T-helper 2 cell (primary cell): ENCODE measurements at regions not wholly inside any gene's neighbourhood (a gene's known extent, or its start where the extent isn't known, plus 50 kb on each side); places are given as distances from the start of the nearest gene placed in this dataset.
"Not testable (repeated sequence)": the region's sequence is repeated elsewhere in the genome, so short reads cannot be mapped to it uniquely, and the experiment has no call there.

Experiments used
- DNase-seq, 5 experiments: peaks; one replicate each; pipeline versions ENCODE4 v3.0.0 to v3.0.0-alpha.2; 2012 to 2022

DNA sequence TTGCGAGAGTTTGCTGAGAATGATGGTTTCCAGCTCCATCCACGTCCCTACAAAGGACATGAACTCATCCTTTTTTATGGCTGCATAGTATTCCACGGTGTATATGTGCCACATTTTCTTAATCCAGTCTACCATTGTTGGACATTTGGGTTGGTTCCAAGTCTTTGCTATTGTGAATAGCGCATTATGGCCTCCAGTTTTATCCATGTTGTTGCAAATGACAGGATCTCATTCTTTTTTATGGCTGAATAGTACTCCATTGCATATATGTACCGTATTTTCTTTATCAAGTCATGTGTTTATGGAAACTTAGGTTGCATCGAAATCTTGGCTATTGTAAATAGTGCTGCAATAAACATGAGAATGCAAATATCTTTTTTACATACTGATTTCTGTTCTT, 266.1 kb upstream of the STXBP6 start:
- DNase-seq = not testable (repeated sequence)

GRCh38 chr14:25308244-25308643, 258.3 kb upstream of the STXBP6 start:
- no peak for DNase-seq

GRCh38 chr14:25303934-25304333, 254.0 kb upstream of the STXBP6 start:
- DNase-seq = no peak

DNA sequence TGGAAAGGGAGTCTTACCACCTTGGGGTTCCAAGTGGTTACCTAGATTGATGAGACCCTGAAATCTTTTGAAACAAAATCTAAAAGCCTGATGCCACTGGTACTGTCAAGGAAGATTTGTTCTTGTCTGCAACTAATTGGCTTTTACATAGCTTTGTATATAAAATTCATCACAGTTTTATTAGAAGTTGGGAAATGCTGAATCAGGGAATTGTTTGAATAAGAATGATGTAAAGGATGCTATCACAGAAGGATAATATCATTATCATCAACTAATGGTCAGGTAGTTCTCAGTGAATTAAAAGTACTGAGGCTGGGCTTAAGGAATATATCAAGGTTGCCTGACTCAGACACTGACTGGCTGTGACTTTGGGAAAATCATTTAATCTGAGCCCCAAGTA, 248.3 kb upstream of the STXBP6 start:
- no peak for DNase-seq

DNA sequence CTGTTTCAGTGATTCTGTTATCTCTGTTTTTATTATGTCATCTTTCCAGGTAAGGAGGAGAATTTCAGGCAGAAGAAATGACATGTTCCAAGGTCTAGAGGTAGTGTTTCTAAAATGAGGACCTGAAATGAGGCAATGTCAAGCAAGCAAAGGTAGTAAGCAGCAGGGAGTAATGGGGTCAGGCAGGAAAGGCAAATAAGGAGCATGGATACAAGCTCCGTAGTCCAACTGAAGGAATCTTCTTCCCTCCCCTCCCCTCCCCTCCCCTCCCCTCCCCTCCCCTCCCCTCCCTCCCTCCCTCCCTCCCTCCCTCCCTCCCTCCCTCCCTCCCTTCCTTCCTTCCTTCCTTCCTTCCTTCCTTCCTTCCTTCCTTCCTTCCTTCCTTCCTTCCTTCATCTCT, 240.2 kb upstream of the STXBP6 start:
- DNase-seq = not testable (repeated sequence)

DNA sequence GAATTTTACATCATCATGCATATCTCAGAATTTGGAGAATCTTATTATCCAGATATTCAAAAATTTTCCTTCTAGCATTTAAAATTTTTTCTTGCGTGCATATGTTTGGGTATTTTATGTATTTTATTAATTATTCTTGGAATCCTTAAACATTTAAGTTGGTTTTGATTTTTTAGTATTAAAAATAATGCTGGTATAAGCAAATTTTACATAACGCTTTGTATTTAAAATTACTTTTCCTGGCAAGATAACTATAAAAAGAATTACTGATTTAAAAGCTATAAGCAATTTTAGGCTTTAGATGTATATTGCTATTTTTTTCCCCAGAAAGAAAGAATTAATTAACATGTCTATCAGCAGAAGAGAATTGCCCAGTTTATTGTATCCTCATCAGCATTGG, 224.6 kb upstream of the STXBP6 start:
- DNase-seq = no peak

DNA sequence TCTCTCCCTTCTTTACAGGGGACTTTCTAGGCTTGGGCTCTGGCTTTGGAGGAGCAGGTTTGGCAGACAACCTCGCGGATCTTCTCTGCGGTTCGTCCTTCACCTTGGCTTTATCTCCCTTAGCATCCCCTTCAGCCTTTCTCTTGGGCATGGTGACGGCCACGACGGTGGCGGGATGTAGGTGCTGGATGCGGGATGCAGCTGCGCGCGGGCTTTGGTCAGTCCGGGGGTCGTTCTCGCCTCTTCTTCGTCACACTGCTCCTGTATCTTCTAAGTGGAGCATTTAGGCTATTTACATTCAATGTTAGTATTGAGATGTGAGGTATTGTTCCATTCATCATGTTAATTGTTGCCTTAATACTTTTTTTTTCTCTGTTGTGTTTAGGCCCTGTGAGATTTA, 217.2 kb upstream of the STXBP6 start:
- no peak for DNase-seq

DNA sequence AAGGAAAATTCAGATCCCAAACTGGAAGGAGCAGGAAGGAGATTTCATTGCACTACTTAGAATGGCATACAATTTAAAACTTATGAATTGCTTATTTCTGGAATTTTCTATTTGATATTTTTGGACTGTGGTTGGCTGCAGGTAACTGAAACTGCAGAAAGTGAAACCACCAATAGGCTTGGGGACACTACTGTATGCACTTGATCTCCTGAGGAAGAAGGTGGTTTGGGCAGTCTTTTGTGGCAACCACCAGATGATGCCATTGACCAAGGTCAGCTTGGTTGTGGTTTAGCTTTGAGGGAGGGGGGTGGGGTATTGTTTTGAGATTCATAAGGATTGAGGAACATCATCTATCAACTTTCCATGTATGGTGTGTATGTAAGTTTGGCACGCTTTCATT, 209.5 kb upstream of the STXBP6 start:
- DNase-seq = no peak

- no peak for DNase-seq
Measured at GRCh38 chr14:25252793-25253192, 202.8 kb upstream of the STXBP6 start.

DNA sequence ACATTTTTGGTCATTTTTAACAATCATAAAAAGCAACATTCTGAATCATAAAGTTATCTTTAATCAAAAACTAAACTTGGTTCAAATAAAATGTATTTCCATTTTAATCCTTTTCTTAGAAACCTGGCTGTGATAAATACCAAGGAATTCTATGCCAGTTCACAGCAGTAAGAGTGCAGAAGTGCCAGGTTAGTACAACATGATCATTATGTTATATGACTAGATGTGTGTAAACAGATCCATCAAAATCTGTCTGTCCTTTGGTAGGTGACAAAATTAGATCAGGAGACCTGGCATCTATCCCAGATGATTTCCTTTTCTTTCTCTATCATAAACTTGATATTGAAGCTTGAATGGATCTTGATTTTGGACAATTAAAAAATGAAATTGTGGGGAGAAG, 200.6 kb upstream of the STXBP6 start:
- no peak for DNase-seq

GRCh38 chr14:25247609-25248008, 197.7 kb upstream of the STXBP6 start:
- no peak for DNase-seq

GRCh38 chr14:25246751-25247150, 196.8 kb upstream of the STXBP6 start:
- DNase-seq = no peak

- DNase-seq = no peak
Measured at GRCh38 chr14:25239170-25239569, 189.2 kb upstream of the STXBP6 start.

- DNase-seq = no peak
Measured at GRCh38 chr14:25237845-25238244, 187.9 kb upstream of the STXBP6 start.

DNA sequence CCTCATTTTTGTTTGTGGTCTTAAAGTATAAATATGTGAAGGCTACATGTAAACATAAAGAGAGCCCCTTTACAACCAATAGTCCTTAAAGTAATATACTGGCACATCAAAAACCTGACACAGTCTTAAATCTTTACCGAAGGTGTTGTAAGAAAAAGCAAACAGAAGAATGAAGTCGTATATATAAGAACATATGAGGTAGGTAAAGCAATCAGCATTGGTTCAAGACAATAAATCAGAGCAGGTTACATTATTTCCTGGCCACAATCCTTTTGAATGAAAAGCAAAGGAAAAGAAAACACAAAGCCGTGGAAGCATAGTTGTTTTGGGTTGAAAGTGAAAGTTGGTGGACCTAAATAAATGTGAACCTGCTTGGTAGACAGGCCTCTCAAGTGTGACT, 183.7 kb upstream of the STXBP6 start:
- no peak for DNase-seq

DNA sequence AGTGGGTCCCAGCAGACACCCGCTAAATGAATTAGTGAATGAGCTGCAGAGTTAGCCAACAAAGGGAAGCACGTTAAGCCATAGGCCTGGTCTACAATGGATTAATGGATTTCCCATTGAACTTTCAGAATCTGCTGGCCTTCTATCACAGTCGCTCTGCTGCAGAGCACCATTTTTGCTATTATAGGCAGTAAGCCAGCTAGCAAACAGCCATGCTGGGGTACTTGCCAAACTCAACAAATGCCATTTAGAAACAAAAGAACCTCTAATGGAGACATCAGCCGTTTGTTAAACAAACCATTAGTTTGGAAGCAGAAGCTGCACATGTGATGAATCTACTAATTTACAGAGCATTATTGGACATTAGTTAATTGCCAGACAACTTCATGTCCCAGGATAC, 181.1 kb upstream of the STXBP6 start:
- no peak for DNase-seq

DNA sequence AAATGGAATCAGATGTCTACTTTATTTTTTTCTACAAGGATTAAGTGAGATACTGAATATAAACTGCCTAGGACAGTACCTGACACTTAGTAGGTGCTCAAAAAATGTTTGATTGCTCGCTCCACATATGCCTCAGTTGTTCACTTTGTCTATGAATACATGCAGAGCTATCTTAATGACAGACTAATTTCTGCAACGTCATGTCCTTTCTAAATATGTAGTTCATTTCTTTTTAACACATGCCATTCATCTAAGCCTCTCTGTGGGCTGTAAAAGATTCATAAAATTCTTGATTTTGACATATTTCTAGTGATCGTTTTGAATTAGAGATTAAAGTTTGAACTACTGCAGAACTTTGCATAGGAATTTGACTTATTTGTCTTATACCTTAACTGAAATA, 176.3 kb upstream of the STXBP6 start:
- no peak for DNase-seq

DNA sequence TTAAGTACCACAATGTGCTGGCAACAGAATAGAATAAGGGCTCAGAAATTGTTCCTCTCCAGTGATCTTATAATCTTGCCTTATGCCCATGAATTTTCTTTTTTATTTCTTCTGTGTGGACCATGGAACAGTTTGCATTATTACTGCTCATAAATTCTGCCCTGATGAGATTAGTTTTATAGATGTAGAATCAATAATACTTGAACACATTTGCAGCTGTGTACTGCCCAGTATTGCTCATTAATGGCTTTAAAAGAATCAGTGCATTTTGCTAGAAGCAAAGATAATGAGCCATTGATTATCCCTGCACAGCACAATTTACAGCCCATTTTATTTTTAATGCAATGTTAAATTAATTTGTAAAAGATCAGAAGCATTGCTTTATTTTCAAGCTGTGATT, 172.3 kb upstream of the STXBP6 start:
- no peak for DNase-seq

- no peak for DNase-seq
Measured at GRCh38 chr14:25220514-25220913, 170.6 kb upstream of the STXBP6 start.

DNA sequence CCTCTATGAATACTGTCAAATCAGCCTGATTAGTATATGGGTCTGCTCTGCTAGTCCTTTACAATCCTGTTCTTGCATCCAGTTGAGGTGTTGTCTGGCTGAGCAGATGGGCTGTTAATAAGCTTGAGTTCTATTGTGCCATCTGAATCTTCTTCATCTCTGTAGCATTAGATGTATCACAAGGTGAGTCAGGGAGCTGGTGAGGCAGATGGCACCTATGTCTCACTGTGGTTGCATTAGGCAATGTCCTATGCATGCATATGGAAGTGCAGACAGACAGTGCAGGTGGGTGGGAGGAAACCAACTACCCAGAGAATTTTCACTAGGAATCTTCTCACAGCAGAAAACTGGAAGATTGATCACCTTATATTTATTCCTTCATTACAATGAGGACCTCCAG, 165.7 kb upstream of the STXBP6 start:
- no peak for DNase-seq

GRCh38 chr14:25197885-25198284, 147.9 kb upstream of the STXBP6 start:
- DNase-seq = no peak

- DNase-seq = no peak
Measured at GRCh38 chr14:25180221-25180620, 130.3 kb upstream of the STXBP6 start.

GRCh38 chr14:25178255-25178654, 128.3 kb upstream of the STXBP6 start:
- no peak for DNase-seq

- DNase-seq = peak in 1 of 5 experiments; percentile 34
Measured at GRCh38 chr14:25150934-25151790, 101.2 kb upstream of the STXBP6 start.

DNA sequence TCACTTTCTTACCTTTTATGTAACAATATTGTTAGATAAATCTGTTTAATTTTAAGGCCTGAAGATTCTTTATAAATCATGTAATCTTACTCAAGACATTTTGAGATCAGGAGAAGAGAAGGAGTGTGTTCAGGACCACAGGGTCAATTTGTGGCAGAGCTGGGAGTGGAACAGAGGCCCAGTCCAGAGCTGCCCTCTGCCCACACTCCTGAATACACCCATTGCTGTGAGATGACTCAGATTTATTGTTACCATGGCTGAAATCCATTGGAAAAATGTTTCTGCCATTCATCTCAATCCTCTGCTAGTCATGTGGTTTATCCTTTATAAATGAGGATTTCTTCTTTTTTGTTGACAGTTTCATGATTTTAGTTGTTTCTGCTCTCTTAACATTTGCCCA, 100.5 kb upstream of the STXBP6 start:
- no peak for DNase-seq
